Endodermal cell (in vitro differentiated cells): ENCODE measurements at regions not wholly inside any gene's neighbourhood (a gene's known extent, or its start where the extent isn't known, plus 50 kb on each side); places are given as distances from the start of the nearest gene placed in this dataset.
"Not testable (repeated sequence)": the region's sequence is repeated elsewhere in the genome, so short reads cannot be mapped to it uniquely, and the experiment has no call there.

Experiments used
- DNase-seq: peaks from one replicate; pipeline ENCODE4 v3.0.0-alpha.2; 2017
- H3K27ac ChIP-seq: 2 replicates; pipeline ENCODE4 v1.5.1; 2013; ENCODE audit warnings: mild to moderate bottlenecking, low read depth, low read length, moderate library complexity
- H3K27me3 ChIP-seq: 2 replicates; pipeline ENCODE4 v1.6.1; 2013; ENCODE audit warnings: mild to moderate bottlenecking, low read length, moderate library complexity; ENCODE audit not compliant: insufficient read depth, control insufficient read depth, poor library complexity, severe bottlenecking
- H3K36me3 ChIP-seq: 2 replicates; pipeline ENCODE4 v1.7.0; 2013; ENCODE audit warnings: mild to moderate bottlenecking, low read length, moderate library complexity; ENCODE audit not compliant: control insufficient read depth, insufficient read depth
- H3K4me1 ChIP-seq: one replicate; pipeline ENCODE4 v1.7.0; 2013; ENCODE audit warnings: low read length; ENCODE audit not compliant: control insufficient read depth, insufficient read depth
- H3K4me3 ChIP-seq: 2 replicates; pipeline ENCODE4 v1.5.1; 2013; ENCODE audit warnings: mild to moderate bottlenecking, low read length, moderate library complexity
- H3K9ac ChIP-seq: 2 replicates; pipeline ENCODE4 v1.6.1; 2013; ENCODE audit warnings: mild to moderate bottlenecking, low read length, moderate library complexity; ENCODE audit not compliant: poor library complexity, severe bottlenecking; ENCODE audit errors: extremely low read depth
- H3K9me3 ChIP-seq: 2 replicates; pipeline ENCODE4 v1.6.1; 2013; ENCODE audit warnings: mild to moderate bottlenecking, low read length, moderate library complexity; ENCODE audit not compliant: control insufficient read depth
- H3K27ac Mint-ChIP-seq: 2 replicates; pipeline ENCODE4 v1.8.0; 2020; ENCODE audit warnings: mixed read lengths
- H3K27me3 Mint-ChIP-seq: 2 replicates; pipeline ENCODE4 v1.8.0; 2021; ENCODE audit warnings: mild to moderate bottlenecking, mixed read lengths; ENCODE audit not compliant: insufficient read depth
- H3K36me3 Mint-ChIP-seq: 2 replicates; pipeline ENCODE4 v1.8.0; 2020; ENCODE audit warnings: low read depth, mixed read lengths
- H3K4me1 Mint-ChIP-seq: 2 replicates; pipeline ENCODE4 v1.8.0; 2020; ENCODE audit warnings: mixed read lengths
- H3K4me3 Mint-ChIP-seq: 2 replicates; pipeline ENCODE4 v1.8.0; 2020; ENCODE audit warnings: mild to moderate bottlenecking, moderate library complexity, mixed read lengths
- H3K9me3 Mint-ChIP-seq: 2 replicates; pipeline ENCODE4 v1.8.0; 2020; ENCODE audit warnings: mild to moderate bottlenecking, mixed read lengths
- WGBS, 2 experiments: methylation state at CpG; one replicate each; pipeline versions ENCODE4 v1.1.5 to v1.1.7; 2013; ENCODE audit warnings: missing lambda C conversion rate in 2 of 2, mixed read lengths in 1 of 2; ENCODE audit not compliant: insufficient coverage in 1 of 2, insufficient read length in 1 of 2; 5-methylcytosine and 5-hydroxymethylcytosine counted together
- TF ChIP-seq, protein P1 (sequence below): fragments of 200-600 bp; sonication (generic); conservative IDR thresholded peaks from 2 replicates; pipeline ENCODE4 v1.5.0; 2021; ENCODE audit warnings: antibody characterized with exemption, mild to moderate bottlenecking

DNA sequence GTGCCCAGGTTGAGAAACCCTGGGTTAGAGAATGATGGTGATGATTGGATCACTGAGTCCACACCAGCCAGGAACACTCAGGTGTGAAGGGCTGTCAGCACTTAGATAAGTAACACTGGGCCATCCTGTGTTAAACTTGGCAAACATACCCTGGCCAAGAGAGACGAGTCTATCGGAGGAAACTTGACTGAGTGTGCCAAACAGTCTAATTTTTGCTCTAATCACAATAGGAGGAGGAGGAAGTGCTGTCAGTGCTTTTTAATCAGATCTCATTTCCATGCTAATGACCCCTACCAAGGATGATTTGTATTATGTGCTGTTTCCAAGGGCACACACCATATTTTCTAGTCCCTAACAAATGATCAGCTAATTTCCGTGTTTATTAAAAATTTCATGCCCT lies 63.8 kb upstream of the SEC11C start:
- H3K27me3 Mint-ChIP-seq: peaks cover 15% of the 10 kb centered on the region
- H3K36me3 Mint-ChIP-seq: no peaks in the 10 kb centered on the region
- no peaks in the 10 kb centered on the region for H3K9me3 Mint-ChIP-seq
- Histone ChIP-seq H3K27me3 (no peaks in the 10 kb centered on the region), H3K9me3 (no peaks in the 10 kb centered on the region), H3K4me1 (no peaks in the 10 kb centered on the region), H3K27ac (no peak overlapping the region), H3K36me3 (no peaks in the 10 kb centered on the region), H3K4me3 (no peak overlapping the region), H3K9ac (no peak overlapping the region)
- WGBS, 2 experiments: 90 to 96% methylated on average over 3 of the region's 3 CpGs
- H3K27ac Mint-ChIP-seq: no peak overlapping the region
- peaks cover 1% of the 10 kb centered on the region for H3K4me1 Mint-ChIP-seq
- TF ChIP-seq, protein P1, sequence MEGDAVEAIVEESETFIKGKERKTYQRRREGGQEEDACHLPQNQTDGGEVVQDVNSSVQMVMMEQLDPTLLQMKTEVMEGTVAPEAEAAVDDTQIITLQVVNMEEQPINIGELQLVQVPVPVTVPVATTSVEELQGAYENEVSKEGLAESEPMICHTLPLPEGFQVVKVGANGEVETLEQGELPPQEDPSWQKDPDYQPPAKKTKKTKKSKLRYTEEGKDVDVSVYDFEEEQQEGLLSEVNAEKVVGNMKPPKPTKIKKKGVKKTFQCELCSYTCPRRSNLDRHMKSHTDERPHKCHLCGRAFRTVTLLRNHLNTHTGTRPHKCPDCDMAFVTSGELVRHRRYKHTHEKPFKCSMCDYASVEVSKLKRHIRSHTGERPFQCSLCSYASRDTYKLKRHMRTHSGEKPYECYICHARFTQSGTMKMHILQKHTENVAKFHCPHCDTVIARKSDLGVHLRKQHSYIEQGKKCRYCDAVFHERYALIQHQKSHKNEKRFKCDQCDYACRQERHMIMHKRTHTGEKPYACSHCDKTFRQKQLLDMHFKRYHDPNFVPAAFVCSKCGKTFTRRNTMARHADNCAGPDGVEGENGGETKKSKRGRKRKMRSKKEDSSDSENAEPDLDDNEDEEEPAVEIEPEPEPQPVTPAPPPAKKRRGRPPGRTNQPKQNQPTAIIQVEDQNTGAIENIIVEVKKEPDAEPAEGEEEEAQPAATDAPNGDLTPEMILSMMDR: no peak
- no peak for DNase-seq
- H3K4me3 Mint-ChIP-seq: no peak overlapping the region

DNA sequence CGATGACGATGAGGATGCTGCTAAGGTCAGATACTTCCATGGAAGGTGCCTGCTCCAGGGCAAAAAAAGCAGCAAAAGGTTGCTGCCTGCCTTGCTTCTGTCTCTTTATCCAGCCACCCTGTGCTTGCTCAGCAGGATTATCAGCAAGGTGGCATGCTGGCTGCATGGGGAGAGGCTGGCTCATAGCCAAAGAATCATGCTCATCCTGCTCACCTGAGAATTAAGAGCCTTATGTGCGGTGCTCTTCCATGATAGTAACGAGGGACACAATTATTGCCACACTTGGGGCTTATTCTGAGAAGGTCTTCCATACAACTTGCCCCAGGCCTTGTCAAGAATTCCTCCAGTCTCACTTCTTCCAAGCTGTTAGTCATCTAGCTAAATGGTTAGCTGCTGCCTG lies 60.4 kb upstream of the SEC11C start:
- no peak overlapping the region for H3K4me3 ChIP-seq
- peaks cover 1% of the 10 kb centered on the region for H3K4me1 Mint-ChIP-seq
- H3K36me3 Mint-ChIP-seq: no peaks in the 10 kb centered on the region
- TF ChIP-seq, protein P1: no peak
- H3K27ac Mint-ChIP-seq: no peak overlapping the region
- no peaks in the 10 kb centered on the region for H3K9me3 ChIP-seq
- H3K4me3 Mint-ChIP-seq: no peak overlapping the region
- H3K27me3 ChIP-seq: peaks cover 12% of the 10 kb centered on the region
- H3K27me3 Mint-ChIP-seq: peaks cover 25% of the 10 kb centered on the region
- H3K4me1 ChIP-seq: no peaks in the 10 kb centered on the region
- H3K36me3 ChIP-seq: no peaks in the 10 kb centered on the region
- no peaks in the 10 kb centered on the region for H3K9me3 Mint-ChIP-seq
- 93 to 96% methylated on average over 4 of the region's 4 CpGs for WGBS, 2 experiments
- DNase-seq: no peak
- H3K27ac ChIP-seq: no peak overlapping the region
- no peak overlapping the region for H3K9ac ChIP-seq

- H3K9ac ChIP-seq, H3K4me1 Mint-ChIP-seq, H3K27ac Mint-ChIP-seq, H3K4me3 ChIP-seq, H3K4me1 ChIP-seq, H3K36me3 ChIP-seq, DNase-seq, H3K9me3 Mint-ChIP-seq, H3K27ac ChIP-seq, H3K9me3 ChIP-seq, H3K4me3 Mint-ChIP-seq, H3K36me3 Mint-ChIP-seq: not testable (repeated sequence)
- H3K27me3 ChIP-seq: peaks cover 12% of the 10 kb centered on the region
- WGBS, 2 experiments: 91 to 100% methylated on average over 3 to 7 of the region's 7 CpGs
- H3K27me3 Mint-ChIP-seq: peaks cover 25% of the 10 kb centered on the region
Measured at GRCh38 chr18:59079687-59080501, 59.8 kb upstream of the SEC11C start.
